PFSK-1 (cell line): ENCODE measurements at regions not wholly inside any gene's neighbourhood (a gene's known extent, or its start where the extent isn't known, plus 50 kb on each side); places are given as distances from the start of the nearest gene placed in this dataset.

Experiments
- FOXP2 ChIP-seq: optimal IDR thresholded peaks from 2 replicates; pipeline ENCODE3; 2011; ENCODE audit warnings: borderline replicate concordance, control low read depth, inconsistent platforms; ENCODE audit not compliant: insufficient read depth; ENCODE audit errors: extremely low read length, extremely low read depth
- POLR2AphosphoS5 ChIP-seq: IDR thresholded peaks from 2 replicates; pipeline ENCODE4 v1.6.1; 2012; ENCODE audit warnings: low read depth, mild to moderate bottlenecking, control low read depth, low read length, moderate library complexity
- REST ChIP-seq, 2 experiments: IDR thresholded peaks; 2 replicates each; pipeline versions ENCODE4 v1.6.1 to v1.8.0; 2011 to 2012; ENCODE audit warnings: low read depth in 2 of 2, low read length in 2 of 2, control low read depth in 1 of 2, inconsistent platforms in 1 of 2, mild to moderate bottlenecking in 1 of 2, moderate library complexity in 1 of 2; ENCODE audit not compliant: insufficient read depth in 1 of 2
- SIN3A ChIP-seq: IDR thresholded peaks from 2 replicates; pipeline ENCODE4 v1.6.1; 2012; ENCODE audit warnings: mild to moderate bottlenecking, low read length, moderate library complexity, borderline replicate concordance; ENCODE audit not compliant: insufficient read depth
- TAF1 ChIP-seq: IDR thresholded peaks from 2 replicates; pipeline ENCODE4 v1.6.1; 2012; ENCODE audit warnings: low read length, control low read depth, borderline replicate concordance; ENCODE audit not compliant: insufficient read depth

GRCh38 chr9:38118862-38119438 lies 49.9 kb upstream of the SHB start:
- TF ChIP-seq REST (IDR thresholded peaks at IDR 0.05; ENCODE audit: insufficient read depth in 1 of 2, low read depth in 2 of 2, low read length in 2 of 2) (no peak), TAF1 (no peak), FOXP2 (no peak), SIN3A (no peak), POLR2AphosphoS5 (no peak)
